ENCODE measurements at regions not wholly inside any gene's neighbourhood (a gene's known extent, or its start where the extent isn't known, plus 50 kb on each side); places are given as distances from the start of the nearest gene placed in this dataset.
"Not testable (repeated sequence)": the region's sequence is repeated elsewhere in the genome, so short reads cannot be mapped to it uniquely, and the experiment has no call there.

- not testable (repeated sequence) for H3K9me3 ChIP-seq (ENCODE audit: low read depth); H4K20me1 ChIP-seq (ENCODE audit: low read depth); H3K4me3 ChIP-seq; H3K27ac Mint-ChIP-seq; H3F3A ChIP-seq (ENCODE audit: low read depth); H3K9ac ChIP-seq; H2AFZ ChIP-seq (replicated peaks); H3K79me2 ChIP-seq (ENCODE audit: low read depth); H3K9me3 Mint-ChIP-seq; H3K36me3 Mint-ChIP-seq; H3K4me1 Mint-ChIP-seq; DNase-seq (ENCODE audit: low spot score); H3K4me3 Mint-ChIP-seq; H3K27me3 ChIP-seq; H3K27me3 Mint-ChIP-seq (ENCODE audit: insufficient read depth, low read depth); H3K4me2 ChIP-seq; H3K27ac ChIP-seq; H3K36me3 ChIP-seq; H3K4me1 ChIP-seq
These were observed 62.8 kb downstream of the SCP2D1 start for GRCh38 chr20:18876394-18876793.

DNA sequence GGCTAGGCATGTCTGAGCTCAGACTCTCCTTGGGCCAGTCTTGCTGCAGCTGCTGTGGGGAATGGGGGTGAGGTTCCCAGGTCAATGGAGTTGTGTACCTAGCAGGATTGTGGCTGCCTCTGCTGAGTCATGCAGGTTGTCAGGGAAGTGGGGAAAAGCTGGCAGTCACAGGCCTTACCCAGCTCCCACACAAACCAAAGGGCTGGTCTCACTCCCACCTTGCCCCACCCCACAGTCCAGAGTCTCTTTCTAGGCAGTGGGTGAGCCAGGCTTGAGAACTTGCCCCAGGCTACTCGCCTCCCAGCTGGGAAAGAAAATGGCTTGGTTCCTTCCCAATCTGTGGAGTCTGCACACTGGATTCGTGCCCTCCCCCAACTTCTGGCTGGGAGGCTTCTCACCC, 65.7 kb downstream of the SCP2D1 start:
- Histone ChIP-seq H3K9ac (no peak overlapping the region), H3K79me2 (ENCODE audit: low read depth) (no peaks in the 10 kb centered on the region), H3K27me3 (no peaks in the 10 kb centered on the region), H3F3A (ENCODE audit: low read depth) (no peaks in the 10 kb centered on the region), H2AFZ (replicated peaks) (no peak overlapping the region), H3K4me2 (no peak overlapping the region), H3K4me3 (no peak overlapping the region), H3K4me1 (no peaks in the 10 kb centered on the region), H3K9me3 (ENCODE audit: low read depth) (no peaks in the 10 kb centered on the region), H3K27ac (no peak overlapping the region), H3K36me3 (no peaks in the 10 kb centered on the region), H4K20me1 (ENCODE audit: low read depth) (no peaks in the 10 kb centered on the region)
- Mint-ChIP-seq H3K27me3 (ENCODE audit: insufficient read depth, low read depth) (peaks cover 6% of the 10 kb centered on the region), H3K4me1 (no peaks in the 10 kb centered on the region), H3K36me3 (no peaks in the 10 kb centered on the region), H3K4me3 (no peak overlapping the region), H3K27ac (no peak overlapping the region), H3K9me3 (peaks cover 3% of the 10 kb centered on the region)
- TF ChIP-seq EZH2 (IDR thresholded peaks at IDR 0.05), result no peak
- TF ChIP-seq EZH2phosphoT487 (IDR thresholded peaks at IDR 0.05), result no peak
- no peak for TF ChIP-seq CTCF (IDR thresholded peaks at IDR 0.05)
- DNase-seq (ENCODE audit: low spot score), result no peak

DNA sequence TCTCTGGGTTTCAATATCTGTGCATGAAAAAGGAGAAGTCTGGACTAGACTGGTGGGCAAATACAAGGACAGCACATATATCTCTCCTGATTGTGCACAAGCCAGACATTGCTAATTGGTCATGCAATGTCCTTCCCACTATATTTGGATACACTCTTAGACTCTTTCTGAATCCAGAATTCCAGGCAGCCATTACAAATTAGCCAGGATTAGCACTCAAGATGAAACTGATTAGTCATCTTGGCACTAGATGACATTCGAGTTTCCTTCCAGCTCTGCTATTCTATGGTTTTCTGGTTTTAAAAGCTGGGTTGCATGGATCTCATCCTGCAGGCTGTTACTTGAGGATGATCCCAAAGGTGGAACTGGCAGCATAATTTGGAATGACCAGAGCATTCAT, 73.2 kb downstream of the SCP2D1 start:
- H3K36me3 Mint-ChIP-seq, result no peaks in the 10 kb centered on the region
- H3K4me3 Mint-ChIP-seq, result no peak overlapping the region
- Histone ChIP-seq H4K20me1 (ENCODE audit: low read depth) (no peaks in the 10 kb centered on the region), H3K27me3 (no peaks in the 10 kb centered on the region), H3K4me2 (no peak overlapping the region), H3F3A (ENCODE audit: low read depth) (no peaks in the 10 kb centered on the region), H2AFZ (replicated peaks) (no peak overlapping the region), H3K36me3 (no peaks in the 10 kb centered on the region), H3K79me2 (ENCODE audit: low read depth) (no peaks in the 10 kb centered on the region), H3K4me1 (no peaks in the 10 kb centered on the region), H3K27ac (no peak overlapping the region), H3K9ac (no peak overlapping the region), H3K4me3 (no peak overlapping the region), H3K9me3 (ENCODE audit: low read depth) (no peaks in the 10 kb centered on the region)
- H3K27me3 Mint-ChIP-seq (ENCODE audit: insufficient read depth, low read depth), result peaks cover 2% of the 10 kb centered on the region
- DNase-seq (ENCODE audit: low spot score), result no peak
- peaks cover 5% of the 10 kb centered on the region for H3K9me3 Mint-ChIP-seq
- no peak overlapping the region for H3K27ac Mint-ChIP-seq
- no peaks in the 10 kb centered on the region for H3K4me1 Mint-ChIP-seq
- no peak for TF ChIP-seq EZH2 (IDR thresholded peaks at IDR 0.05)
- no peak for TF ChIP-seq EZH2phosphoT487 (IDR thresholded peaks at IDR 0.05)
- TF ChIP-seq CTCF (IDR thresholded peaks at IDR 0.05), result no peak

DNA sequence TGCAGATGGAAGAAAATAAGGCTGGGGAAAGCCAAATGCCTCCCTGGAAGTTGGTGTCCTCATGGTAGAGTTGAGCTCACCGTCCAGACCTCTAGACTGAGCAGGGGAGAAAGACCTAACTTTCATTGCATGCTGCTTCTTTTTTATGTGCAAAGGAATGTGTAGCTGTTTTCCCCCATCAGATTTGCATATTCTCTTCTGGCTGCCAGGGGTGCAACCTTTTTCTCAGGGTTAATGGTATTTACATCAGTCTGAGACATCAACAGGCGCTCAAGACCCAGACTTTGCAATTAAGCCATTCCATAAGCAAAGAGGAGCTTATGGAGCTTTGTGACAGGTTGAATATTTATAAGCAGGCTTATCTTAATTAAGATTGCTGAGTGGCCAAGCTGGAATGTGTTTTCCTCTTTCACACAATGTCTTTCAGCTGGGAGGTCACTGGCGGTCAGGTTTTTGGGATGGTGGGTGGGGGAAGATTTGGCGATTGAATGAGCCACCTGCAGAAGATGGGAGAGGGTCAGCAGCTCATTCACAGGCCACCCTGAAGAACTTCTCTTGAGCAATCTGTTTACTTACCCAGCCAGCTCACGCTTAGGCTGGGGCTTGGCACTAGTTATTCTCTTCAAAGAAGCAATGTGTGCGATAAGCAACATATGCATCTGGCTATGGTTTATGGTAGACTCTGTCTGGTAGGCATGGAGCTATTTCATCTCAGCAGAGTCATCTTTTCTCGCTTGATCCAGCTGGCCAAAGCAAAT, 88.6 kb downstream of the SCP2D1 start:
- Histone ChIP-seq H2AFZ (replicated peaks) (no peak overlapping the region), H4K20me1 (ENCODE audit: low read depth) (no peaks in the 10 kb centered on the region), H3F3A (ENCODE audit: low read depth) (no peaks in the 10 kb centered on the region), H3K27ac (no peak overlapping the region), H3K27me3 (no peaks in the 10 kb centered on the region), H3K4me3 (no peak overlapping the region), H3K4me2 (no peak overlapping the region), H3K9me3 (ENCODE audit: low read depth) (no peaks in the 10 kb centered on the region), H3K4me1 (peaks cover 5% of the 10 kb centered on the region), H3K36me3 (no peaks in the 10 kb centered on the region), H3K9ac (no peak overlapping the region), H3K79me2 (ENCODE audit: low read depth) (no peaks in the 10 kb centered on the region)
- no peak overlapping the region for H3K27ac Mint-ChIP-seq
- peaks cover 4% of the 10 kb centered on the region for H3K27me3 Mint-ChIP-seq (ENCODE audit: insufficient read depth, low read depth)
- H3K36me3 Mint-ChIP-seq, result no peaks in the 10 kb centered on the region
- no peaks in the 10 kb centered on the region for H3K4me1 Mint-ChIP-seq
- no peak overlapping the region for H3K4me3 Mint-ChIP-seq
- peak; percentile 9 for DNase-seq (ENCODE audit: low spot score)
- H3K9me3 Mint-ChIP-seq, result no peaks in the 10 kb centered on the region
- TF ChIP-seq CTCF (IDR thresholded peaks at IDR 0.05) (no peak), EZH2 (IDR thresholded peaks at IDR 0.05) (no peak), EZH2phosphoT487 (IDR thresholded peaks at IDR 0.05) (no peak)
